NCI-H1694 (cell line): ENCODE measurements at regions not wholly inside any gene's neighbourhood (a gene's known extent, or its start where the extent isn't known, plus 50 kb on each side); places are given as distances from the start of the nearest gene placed in this dataset.
A peak's percentile ranks its signal among the peaks of the same experiment; 100 is the strongest.

Source experiments
- DNase-seq: peaks from one replicate; lab custom pipeline; 2025; lab: John Stamatoyannopoulos, UW

GRCh38 chr18:67650686-67651385, 134.3 kb upstream of the DSEL start:
- no peak for DNase-seq

DNA sequence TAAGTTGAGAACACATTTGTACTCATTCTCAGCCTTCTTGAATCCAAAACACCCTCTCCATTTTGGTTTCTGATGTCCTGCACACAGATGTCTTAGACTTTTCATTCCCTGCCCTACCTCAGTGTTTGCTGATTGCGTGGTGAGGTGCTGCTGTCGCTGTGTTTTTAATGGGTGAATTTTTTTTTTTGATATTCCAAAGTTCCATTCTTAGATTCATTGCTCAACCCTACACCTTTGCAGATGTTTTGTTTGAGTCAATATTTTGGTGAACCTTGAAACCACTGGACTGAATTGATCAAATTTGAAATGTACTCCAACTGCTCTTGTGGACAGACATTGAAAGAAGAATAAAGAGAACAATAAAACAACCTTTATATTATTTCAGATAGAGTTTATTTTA, 130.4 kb upstream of the DSEL start:
- no peak for DNase-seq

GRCh38 chr18:67644226-67644625, 127.7 kb upstream of the DSEL start:
- DNase-seq = no peak

GRCh38 chr18:67639872-67640271, 123.4 kb upstream of the DSEL start:
- DNase-seq = peak; percentile 8

GRCh38 chr18:67636597-67637385, 120.3 kb upstream of the DSEL start:
- DNase-seq = no peak

DNA sequence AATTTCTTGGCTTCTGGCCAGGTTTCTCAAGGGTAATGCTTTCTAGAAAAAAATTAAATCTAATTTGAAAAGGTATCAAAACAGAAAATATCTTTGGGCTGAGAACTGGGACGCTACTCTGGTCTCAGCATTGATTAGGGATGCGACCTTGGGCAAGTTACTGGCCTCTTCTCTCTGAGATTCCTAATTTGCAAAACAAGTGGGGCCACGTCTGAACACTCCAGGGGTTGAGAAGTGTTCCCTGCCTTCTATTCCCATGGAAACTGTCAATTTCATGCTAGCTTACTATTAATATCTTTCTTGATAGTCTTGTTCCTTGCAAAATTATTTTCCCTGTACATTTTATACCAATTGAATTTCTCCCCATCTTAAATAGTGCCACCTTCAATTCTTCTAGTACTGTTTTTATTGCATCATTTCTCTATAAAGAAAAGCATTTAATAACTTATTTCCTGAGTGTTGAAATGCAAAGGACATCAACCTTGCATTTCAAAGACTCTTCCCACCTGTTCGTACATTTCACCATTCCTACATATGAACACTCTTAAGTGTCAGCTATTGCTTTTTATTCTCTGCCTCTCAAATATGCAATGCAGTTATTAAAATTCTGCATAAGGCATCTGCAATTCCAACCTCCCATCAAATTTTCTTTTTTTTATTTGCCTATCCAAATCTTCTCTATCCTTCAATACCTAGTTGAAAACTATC, 118.3 kb upstream of the DSEL start:
- no peak for DNase-seq

DNA sequence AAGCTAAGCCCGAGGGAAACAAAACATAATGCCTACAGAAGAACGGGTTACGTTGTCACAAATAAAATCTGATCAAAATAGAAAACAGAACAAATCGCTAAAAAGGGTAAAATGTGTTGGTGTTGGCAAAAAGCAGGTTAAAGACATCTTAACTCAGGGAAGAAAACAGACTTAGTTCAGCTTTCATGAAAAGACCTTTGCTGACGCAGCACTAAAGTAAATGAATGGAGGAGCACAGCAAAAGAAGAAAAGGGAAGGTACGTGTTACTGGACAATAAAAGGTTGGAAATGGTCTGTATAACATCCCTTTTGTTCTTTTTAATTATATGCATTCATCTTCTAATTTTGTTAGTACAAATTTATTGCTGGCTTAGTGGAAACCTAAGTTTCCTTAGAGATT, 117.4 kb upstream of the DSEL start:
- DNase-seq = no peak

DNA sequence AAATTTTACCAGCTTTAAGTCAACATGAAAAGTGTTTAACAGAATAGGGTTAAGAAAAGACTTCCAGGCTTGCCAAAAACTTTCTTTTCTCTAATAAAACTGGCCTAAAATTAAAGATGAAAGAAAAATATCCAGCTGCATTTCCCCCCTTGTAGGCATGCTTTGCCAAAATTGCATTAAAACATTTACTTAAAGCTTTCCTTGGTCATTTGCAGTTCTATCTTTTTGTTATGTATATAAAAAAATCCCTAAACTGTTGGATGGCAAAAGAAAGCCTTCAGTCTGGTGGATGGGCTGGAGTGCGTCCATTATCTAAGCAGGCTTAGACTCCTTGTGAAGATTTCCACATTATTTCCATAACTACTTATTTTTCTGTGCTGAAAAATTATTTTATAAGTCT, 105.4 kb upstream of the DSEL start:
- DNase-seq = no peak

DNA sequence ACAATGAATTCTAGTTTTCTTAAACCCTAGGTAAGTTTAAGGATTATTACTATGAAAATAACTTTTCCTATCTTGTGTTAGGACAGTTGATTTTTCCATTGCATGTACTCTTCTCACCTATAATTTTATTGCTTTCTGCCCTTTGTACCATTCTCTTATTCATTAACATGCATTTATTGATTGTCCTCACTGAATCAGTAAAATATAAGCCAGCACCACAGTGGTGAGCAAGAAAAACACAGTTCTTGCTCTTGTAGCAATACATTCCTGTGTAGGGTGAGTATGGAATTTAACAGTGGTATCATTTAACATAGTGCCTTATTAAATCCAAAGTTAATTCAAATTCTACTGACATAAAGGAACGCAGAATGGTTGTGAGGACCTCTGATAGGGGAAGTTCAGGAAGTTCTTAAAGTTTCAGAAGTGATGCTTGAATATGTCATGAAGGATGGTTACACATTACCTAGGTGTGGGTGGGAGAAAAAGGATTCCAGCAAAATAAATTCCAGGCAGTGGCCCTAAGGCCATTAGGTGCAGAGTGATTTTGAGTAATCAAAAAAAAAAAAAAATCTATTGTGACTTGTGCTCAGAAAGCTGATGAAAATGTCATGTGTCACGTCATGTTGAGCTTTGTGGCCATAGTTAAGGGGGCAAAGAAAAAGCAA, 104.7 kb upstream of the DSEL start:
- DNase-seq = no peak

- DNase-seq = no peak
Observed at GRCh38 chr18:67618061-67618460, 101.5 kb upstream of the DSEL start.

GRCh38 chr18:67615876-67616275, 99.4 kb upstream of the DSEL start:
- no peak for DNase-seq

DNA sequence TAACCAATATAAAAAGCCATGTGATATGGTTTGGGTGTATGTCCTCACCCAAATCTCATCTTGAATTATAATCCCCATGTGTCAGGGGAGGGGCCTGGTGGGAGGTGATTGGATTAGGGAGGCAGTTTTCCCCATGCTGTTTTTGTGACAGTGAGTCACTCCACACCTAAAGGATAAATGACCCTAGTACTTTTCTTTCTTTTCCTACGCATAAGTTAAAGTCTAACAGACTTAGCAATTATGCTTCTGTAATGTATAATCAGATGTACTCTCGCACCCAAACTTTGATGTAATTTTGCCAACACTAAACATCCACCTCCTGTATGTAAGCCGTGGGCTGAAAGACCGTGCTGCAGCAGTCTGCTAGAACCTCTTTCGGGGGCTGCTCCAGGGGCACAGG, 97.2 kb upstream of the DSEL start:
- DNase-seq = no peak

DNA sequence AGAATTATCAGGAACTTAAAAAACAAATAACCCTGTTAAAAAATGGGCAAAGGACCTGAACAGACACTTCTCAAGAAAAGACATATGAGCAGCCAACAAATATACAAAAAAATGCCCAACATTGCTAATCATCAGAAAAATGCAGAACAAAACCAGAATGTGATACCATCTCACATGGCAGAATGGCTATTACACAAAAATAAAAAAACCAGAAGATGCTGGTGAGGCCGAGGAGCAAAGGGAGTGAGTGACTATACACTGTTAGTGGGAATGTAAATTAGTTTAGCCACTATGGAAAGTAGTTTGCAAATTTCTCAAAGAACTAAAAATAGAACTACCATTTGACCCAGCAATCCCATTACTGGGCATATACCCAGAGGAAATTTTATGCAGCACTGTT, 95.8 kb upstream of the DSEL start:
- DNase-seq = no peak

GRCh38 chr18:67608615-67609273, 92.2 kb upstream of the DSEL start:
- DNase-seq = no peak

- no peak for DNase-seq
Observed at GRCh38 chr18:67608191-67608590, 91.7 kb upstream of the DSEL start.

DNA sequence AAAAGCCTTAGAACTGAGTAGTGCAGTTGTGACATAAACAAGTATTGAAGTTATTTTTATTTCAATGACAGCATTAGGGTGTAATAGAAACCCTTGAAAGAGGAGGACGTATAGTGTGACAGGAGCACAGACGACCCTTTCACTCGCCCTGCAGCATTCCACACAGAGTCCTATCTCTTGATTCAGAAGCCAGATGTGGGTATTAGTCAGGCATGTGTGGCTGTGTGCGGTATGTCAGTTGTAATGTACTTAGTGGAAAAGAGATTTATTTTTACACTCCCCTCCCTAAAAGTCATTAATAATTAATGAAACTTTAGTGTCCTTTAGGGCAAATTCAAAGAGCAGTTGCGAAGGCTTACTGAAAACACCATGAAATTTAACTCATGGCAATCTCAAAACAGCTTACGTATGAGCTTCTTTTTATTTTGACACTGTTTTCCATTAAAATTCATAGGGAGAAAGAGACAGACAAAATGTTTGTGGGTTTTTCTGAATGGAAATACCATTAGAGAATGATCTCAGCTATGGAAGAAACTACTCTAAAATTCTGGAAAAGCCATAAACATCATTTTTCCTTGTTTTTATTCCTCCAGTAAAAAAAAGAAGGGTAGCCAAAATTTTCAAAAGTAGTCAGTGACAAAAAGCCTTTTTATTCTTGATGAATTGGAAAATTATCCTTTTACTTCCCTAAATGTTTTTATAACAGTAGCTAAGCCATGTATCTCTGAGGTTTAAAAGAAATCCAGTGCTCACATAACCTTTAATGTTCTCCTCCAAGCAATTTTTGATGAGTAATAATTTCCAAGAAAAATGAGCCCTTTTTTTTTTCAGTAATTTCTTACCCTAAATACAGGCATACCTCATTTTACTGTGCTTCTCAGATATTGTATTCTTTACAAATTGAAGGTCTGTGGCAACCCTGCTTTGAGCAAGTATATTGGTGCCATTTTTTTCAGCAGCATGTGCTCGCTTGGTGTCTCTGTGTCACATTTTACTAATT, 84.0 kb upstream of the DSEL start:
- no peak for DNase-seq

- DNase-seq = no peak
Observed at GRCh38 chr18:67599277-67599676, 82.8 kb upstream of the DSEL start.

- no peak for DNase-seq
Observed at GRCh38 chr18:67597759-67598158, 81.2 kb upstream of the DSEL start.

- no peak for DNase-seq
Observed at GRCh38 chr18:67596003-67596402, 79.5 kb upstream of the DSEL start.

DNA sequence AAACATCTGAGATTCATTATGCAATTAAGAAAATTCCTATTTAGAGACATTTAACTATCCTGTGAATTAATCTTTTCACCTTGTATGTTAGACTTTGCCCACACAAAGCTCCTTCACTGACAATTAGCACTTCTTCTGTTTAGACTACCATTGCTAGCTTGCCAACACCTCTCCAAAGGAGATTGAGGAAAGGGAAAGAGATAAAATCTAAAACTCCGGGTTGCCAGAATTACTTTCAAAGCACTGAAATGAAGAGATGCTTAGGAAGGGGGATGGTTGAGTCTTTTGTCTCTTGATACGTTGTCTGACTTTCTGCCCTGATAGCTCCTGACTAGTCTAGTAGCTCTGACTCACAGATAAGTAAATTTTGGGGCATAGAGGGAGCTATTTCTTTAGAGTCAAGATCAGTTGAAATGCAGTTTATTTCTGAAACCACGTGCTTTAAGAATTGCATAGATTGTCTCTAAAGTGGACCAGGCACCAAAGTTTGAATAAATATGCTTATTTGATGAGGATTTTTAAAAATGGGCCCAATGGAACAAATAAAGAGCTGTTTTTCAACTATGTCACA, 74.1 kb upstream of the DSEL start:
- DNase-seq = no peak
